Thoracic aorta (tissue), 2 donors: ENCODE measurements at regions not wholly inside any gene's neighbourhood (a gene's known extent, or its start where the extent isn't known, plus 50 kb on each side); places are given as distances from the start of the nearest gene placed in this dataset.
A peak's percentile ranks its signal among the peaks of the same experiment; 100 is the strongest.

Source experiments
- ATAC-seq: fragments of 150-250 bp; one replicate; pipeline ENCODE4 v1.8.0; 2017; ENCODE audit warnings: low read depth; ENCODE audit not compliant: insufficient number of reproducible peaks, low FRiP score
- DNase-seq: peaks from one replicate; pipeline ENCODE4 v3.0.0-alpha.2; 2020; ENCODE audit warnings: low spot score
- H3K27ac ChIP-seq, 2 donors: fragments of 200-600 bp; sonication (generic); 1 replicate in 1 of 2; 2 replicates in 1 of 2; pipeline ENCODE4 v1.5.1; 2016; ENCODE audit warnings: mild to moderate bottlenecking in 2 of 2, moderate library complexity in 2 of 2
- H3K27me3 ChIP-seq: fragments of 200-600 bp; sonication (generic); replicated peaks from 2 replicates; pipeline ENCODE4 v1.6.0; 2016; ENCODE audit warnings: mild to moderate bottlenecking; ENCODE audit not compliant: insufficient read depth
- H3K36me3 ChIP-seq: fragments of 200-600 bp; sonication (generic); one replicate; pipeline ENCODE4 v1.5.1; 2016
- H3K4me1 ChIP-seq, 2 donors: fragments of 200-600 bp; sonication (generic); 1 replicate in 1 of 2; 2 replicates in 1 of 2; pipeline versions ENCODE4 v1.5.1 to v1.6.0; 2016; ENCODE audit warnings: low read depth in 2 of 2, mild to moderate bottlenecking in 1 of 2; ENCODE audit not compliant: control insufficient read depth in 1 of 2
- H3K4me3 ChIP-seq: fragments of 200-600 bp; sonication (generic); 2 replicates; pipeline ENCODE4 v1.5.1; 2016; ENCODE audit warnings: mild to moderate bottlenecking
- H3K9me3 ChIP-seq: fragments of 200-600 bp; sonication (generic); 2 replicates; pipeline ENCODE4 v1.5.1; 2016
- TF ChIP-seq, protein P1 (sequence below): fragments of 200-600 bp; sonication (generic); IDR thresholded peaks from one replicate; pipeline ENCODE4 v1.5.1; 2019; ENCODE audit warnings: antibody characterized with exemption

DNA sequence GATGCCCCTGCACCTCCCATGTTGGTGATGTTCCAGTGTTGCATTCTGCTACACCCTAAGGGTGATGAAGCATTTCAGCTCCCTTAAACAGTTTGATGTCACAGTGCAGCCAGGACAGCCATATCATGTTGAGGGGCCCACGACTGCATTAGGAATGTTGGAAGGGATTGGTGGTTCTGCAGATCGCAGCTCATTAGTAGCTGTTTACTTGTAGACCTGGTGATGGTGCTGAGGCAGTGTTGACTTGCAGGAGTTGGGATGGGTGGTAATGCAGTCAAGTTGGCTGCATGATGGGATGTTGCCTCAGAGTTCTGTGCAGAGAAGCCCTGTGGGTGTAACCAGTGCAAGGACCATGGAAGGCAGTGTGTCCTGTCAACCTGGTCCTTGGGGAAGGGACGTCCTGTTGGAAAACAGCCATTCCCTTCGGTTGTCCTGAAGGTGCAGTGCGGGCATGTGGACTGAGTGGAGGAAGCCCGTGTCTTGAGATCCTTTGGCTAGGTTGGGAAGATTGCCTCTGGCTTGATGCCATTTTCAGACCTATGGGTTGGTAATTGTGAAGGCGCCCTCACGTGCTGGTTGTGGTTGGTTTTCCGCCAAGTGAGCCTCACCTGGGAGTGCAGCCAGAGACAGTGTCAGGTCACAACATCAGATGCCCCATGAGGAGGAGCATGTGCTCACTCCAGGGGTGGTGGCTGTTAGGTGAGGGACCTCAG is 100.7 kb downstream of the SNRPN start:
- no peak for ATAC-seq
- no peak overlapping the region for H3K4me3 ChIP-seq
- H3K27ac ChIP-seq = no peak overlapping the region
- peaks cover 100% of the 10 kb centered on the region for H3K9me3 ChIP-seq
- TF ChIP-seq, protein P1, sequence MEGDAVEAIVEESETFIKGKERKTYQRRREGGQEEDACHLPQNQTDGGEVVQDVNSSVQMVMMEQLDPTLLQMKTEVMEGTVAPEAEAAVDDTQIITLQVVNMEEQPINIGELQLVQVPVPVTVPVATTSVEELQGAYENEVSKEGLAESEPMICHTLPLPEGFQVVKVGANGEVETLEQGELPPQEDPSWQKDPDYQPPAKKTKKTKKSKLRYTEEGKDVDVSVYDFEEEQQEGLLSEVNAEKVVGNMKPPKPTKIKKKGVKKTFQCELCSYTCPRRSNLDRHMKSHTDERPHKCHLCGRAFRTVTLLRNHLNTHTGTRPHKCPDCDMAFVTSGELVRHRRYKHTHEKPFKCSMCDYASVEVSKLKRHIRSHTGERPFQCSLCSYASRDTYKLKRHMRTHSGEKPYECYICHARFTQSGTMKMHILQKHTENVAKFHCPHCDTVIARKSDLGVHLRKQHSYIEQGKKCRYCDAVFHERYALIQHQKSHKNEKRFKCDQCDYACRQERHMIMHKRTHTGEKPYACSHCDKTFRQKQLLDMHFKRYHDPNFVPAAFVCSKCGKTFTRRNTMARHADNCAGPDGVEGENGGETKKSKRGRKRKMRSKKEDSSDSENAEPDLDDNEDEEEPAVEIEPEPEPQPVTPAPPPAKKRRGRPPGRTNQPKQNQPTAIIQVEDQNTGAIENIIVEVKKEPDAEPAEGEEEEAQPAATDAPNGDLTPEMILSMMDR = no peak
- H3K4me1 ChIP-seq = no peaks in the 10 kb centered on the region
- no peak for DNase-seq
- H3K36me3 ChIP-seq = peaks cover 99% of the 10 kb centered on the region
- no peaks in the 10 kb centered on the region for H3K27me3 ChIP-seq

DNA sequence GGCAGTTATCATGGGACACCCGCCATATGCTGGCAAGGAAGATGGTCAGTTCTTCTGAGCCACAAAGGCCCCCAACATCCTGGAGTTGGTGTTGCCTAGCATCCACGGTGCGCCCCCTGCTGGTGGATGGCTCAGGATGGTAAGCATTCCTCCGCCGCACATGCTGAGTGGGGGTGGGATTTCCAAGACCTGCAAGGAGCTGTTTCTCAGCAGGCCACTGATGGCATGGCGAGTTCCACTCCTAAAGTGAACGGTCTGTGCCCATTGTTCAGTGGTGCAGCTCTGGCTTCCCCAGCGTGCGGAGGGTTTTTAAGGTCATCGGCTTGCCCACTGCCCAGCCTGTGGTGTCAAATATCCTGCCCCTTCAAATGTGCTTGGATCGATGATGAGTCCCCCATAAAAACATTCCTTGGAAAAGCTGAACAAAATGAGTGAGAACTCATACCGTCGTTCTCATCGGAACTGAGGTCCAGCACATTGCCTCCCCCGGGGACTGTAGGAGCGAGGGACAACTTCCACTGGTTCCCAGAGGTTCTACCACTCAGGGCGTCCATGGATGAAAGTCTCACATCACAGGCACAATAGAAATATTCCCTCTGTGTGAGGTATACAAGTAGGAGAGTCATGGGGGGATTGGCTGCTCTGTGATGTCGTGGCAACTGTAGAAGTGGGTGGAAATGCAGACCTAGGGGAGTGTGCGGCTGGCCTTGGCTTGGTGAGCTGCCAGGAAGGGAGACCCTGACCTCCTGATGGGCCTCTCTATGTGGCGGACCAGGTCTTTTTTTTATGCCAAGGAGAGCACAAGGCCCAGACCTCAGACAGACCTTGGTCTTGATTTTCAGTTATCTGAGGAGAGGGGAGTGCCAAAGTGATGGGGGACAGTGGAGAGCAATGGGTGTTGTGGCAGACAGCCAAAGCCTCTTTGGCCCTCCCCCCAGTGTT is 102.0 kb downstream of the SNRPN start:
- no peak for ATAC-seq
- H3K27me3 ChIP-seq = no peaks in the 10 kb centered on the region
- H3K4me3 ChIP-seq = peak overlapping the region; percentile 15
- peaks cover 100% of the 10 kb centered on the region for H3K36me3 ChIP-seq
- H3K9me3 ChIP-seq = peaks cover 100% of the 10 kb centered on the region
- TF ChIP-seq, protein P1 = no peak
- H3K27ac ChIP-seq = no peak overlapping the region
- DNase-seq = no peak
- H3K4me1 ChIP-seq = no peaks in the 10 kb centered on the region

DNA sequence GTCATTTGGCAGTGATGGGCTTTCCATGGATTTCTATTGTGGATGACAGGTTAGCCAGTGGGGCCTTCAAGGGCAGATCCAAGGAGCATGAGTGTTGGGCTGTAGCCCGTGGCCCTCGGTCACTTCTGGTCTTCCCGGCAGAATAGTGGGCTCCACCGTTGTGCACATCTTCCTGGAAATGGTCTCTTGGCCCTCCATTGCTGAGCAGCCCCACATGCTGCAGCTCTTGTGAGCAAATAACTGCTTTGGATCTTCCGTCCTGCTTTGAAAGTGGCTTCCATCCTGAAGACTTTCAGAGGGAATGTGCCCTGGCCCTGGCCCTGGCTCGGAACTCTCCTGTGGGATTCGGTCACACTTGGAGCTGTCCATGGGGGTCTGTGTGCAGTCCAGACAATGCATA is 102.8 kb downstream of the SNRPN start:
- H3K27ac ChIP-seq = no peak overlapping the region
- DNase-seq = no peak
- no peak for ATAC-seq
- TF ChIP-seq, protein P1 = no peak
- peaks cover 100% of the 10 kb centered on the region for H3K9me3 ChIP-seq
- H3K27me3 ChIP-seq = no peaks in the 10 kb centered on the region
- no peaks in the 10 kb centered on the region for H3K4me1 ChIP-seq
- H3K4me3 ChIP-seq = peak overlapping the region; percentile 15
- H3K36me3 ChIP-seq = peaks cover 100% of the 10 kb centered on the region

DNA sequence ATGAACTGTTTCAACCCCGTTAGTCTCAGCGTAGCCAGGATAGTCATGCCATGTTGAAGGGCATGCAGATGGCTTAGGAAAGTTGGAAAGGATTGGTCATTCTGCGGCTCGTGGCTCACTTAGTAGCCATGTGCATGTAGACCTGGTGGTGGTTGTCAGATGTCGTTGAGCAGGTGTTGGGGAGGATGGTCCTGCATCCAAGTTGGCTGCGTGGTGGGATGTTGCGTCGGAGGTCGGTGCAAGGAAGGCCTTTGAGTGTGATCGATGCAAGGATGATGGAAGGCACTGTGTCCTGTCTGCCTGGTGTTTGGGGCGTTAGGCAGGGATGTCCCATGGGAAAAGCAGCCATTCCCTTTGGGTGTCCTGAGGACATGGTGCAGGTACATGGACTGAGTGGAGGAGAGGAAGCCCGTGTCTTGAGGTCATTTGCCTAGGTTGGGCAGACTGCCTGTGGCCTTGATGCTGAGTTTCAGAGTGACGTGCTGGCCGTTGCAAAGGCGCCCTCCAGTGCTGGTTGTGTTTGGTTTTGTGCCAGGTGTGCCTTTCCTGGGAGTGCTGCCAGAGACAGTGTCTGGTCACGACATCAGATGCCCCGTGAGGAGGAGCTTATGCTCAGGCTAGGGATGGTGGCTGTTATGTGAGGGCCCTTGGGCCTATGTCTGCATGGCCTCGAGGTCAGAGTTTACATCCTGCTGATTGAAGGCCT is 103.4 kb downstream of the SNRPN start:
- Histone ChIP-seq H3K9me3 (peaks cover 100% of the 10 kb centered on the region), H3K4me1 (no peaks in the 10 kb centered on the region), H3K36me3 (peaks cover 100% of the 10 kb centered on the region), H3K27me3 (no peaks in the 10 kb centered on the region), H3K27ac (no peak overlapping the region), H3K4me3 (no peak overlapping the region)
- TF ChIP-seq, protein P1 = no peak
- no peak for DNase-seq
- no peak for ATAC-seq
